GM18505 (cell line): ENCODE measurements at regions not wholly inside any gene's neighbourhood (a gene's known extent, or its start where the extent isn't known, plus 50 kb on each side); places are given as distances from the start of the nearest gene placed in this dataset.
"Not testable (repeated sequence)": the region's sequence is repeated elsewhere in the genome, so short reads cannot be mapped to it uniquely, and the experiment has no call there.

Experiments used
- ATAC-seq: cut with Tn5 transposase; IDR thresholded peaks from one replicate; pipeline ENCODE4 v1.9.1; 2021; ENCODE audit not compliant: unreplicated experiment
- POLR2A ChIP-seq: IDR thresholded peaks from 4 replicates; pipeline ENCODE4 v1.6.1; 2011; ENCODE audit warnings: borderline replicate concordance; ENCODE audit not compliant: insufficient read depth, insufficient read length; ENCODE audit errors: extremely low read depth

DNA sequence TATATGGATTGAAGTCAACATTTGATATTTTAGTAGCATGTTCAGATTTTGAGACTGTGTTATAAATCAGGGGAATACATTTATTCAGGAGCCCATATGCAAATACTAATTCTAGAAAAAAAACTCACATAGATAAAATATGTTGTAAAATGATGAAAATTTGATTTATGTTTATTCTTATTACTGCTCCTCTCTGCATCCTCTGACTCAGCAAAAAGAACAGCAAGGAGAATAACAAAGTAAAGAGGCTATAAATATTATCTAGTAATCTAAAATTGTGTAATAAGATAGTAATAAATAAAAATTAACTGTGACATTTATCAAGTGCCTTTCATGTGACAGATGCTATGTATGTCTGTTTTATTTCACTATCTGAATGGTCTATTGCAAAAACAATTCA is 507.2 kb upstream of the ANO3 start:
- no peak for ATAC-seq
- no peak for TF ChIP-seq POLR2A

DNA sequence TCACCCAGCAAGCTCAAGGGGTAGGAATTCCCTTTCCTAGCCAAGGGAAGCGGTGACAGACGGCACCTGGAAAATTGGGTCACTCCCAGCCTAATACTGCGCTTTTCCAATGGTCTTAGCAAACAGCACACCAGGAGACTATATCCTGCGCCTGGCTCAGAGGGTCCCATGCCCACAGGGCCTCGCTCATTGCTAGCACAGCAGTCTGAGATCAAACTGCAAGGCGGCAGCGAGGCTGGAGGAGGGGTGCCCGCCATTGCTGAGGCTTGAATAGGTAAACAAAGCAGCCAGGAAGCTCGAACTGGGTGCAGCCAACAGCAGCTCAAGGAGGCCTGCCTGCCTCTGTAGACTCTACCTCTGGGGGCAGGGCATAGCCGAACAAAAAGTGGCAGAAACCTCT is 500.4 kb upstream of the ANO3 start:
- not testable (repeated sequence) for ATAC-seq

DNA sequence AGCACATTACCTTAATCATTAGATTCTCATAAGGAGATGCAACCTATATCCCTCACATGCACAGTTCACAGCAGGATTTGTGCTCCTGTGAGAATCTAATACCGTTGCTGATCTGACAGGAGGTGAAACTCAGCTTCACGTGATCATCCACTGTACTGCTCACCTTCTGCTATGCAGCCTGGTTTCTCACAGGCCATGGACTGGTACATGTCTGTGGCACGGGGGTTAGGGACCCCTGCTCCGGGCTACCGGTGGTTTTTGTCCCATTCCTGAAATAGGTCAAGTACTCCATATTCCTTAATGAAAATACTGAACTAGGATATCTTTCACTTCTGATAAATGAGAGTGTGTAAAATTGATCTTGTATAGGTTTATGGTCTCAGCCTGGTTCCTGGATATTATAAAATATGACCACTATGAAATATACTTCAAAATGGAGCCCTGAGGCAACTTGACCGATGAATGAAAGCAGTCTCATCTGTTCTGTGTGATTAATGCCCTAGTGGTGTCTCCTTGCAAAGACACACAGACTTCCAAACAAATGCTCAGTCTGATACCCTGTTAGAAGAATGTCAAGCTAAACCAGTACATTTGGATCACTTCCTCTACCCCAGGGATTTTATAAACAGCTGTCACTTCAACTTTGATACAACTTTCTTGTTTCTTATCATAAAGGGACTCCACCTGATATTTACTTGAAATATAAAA is 492.9 kb upstream of the ANO3 start:
- ATAC-seq = no peak
- no peak for TF ChIP-seq POLR2A

GRCh38 chr11:25844811-25845210 is 487.1 kb upstream of the ANO3 start:
- no peak for ATAC-seq
- no peak for TF ChIP-seq POLR2A

DNA sequence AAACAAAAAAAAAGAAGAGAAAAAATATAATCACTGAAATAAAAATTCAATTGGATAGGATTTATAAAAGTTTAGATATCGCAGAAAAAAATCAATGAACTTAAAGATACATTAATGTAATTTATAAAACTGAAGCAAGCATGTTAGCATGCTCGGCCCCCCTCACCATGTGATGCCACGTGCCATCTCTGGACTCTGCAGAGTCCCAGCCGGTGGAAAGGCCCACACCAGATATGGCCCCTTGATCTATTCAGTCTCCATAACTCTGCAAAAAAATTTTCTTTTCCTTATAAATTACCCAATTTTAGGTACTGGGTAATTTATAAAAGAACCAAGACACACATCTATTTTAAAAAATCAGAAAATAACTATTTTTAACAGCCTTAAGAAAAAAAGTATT is 476.0 kb upstream of the ANO3 start:
- ATAC-seq = no peak
- TF ChIP-seq POLR2A = no peak

- no peak for TF ChIP-seq POLR2A
- ATAC-seq = no peak
Observed at GRCh38 chr11:25859776-25860175, 472.2 kb upstream of the ANO3 start.

DNA sequence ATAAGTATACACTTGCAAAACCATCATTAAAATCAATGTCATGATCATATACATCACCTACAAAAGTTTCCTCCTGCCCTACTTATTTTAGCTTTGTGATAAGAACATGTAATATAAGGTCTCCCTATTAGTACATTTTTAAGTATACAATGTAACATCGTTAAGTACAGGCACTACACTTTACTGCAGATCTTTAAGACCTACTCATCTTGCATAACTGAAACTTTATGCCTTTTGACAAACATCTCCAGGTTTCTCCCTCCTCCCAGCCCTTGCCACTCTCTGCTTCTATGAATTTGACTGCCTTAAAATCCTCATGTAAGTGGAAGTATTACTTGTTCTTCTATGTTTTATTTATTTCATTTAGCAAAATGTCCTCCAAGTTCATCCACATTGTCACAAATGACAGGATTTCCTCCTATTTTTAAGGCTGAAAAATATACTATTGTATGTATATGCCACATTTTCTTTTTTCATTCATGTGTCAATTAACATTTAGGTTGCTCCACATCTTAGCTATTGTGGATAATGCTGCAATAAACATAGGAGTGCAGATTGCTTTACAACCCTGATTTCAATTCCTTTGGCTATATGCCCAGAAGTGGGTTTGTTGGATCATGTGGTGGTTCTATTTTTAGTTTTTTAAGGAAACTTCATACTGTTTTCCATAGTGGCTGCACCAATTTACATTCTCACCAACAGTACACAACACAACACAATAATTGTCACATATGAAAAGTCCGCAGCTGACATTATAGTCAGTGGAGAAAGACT is 471.1 kb upstream of the ANO3 start:
- no peak for ATAC-seq
- no peak for TF ChIP-seq POLR2A

- TF ChIP-seq POLR2A = no peak
Observed at GRCh38 chr11:25862159-25862558, 469.8 kb upstream of the ANO3 start.

DNA sequence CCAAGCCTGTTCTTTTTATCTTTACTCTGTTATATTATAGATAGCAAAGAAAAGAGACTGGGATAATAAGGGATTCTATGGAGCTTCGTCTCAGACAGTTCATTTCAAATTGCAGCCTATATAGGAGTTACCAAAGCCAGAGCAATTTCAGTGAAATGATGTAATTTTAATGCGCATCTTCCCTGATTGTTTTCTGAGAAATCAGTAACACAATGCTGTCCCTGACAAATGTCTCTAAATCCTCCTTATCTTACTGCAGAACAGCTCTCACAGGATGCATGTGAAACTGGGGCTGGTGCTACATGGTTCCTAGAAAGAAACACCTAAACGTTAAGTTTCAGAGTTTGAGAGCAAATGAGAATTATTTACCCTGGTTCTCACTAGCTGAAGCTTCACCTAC is 467.9 kb upstream of the ANO3 start:
- ATAC-seq = no peak
- no peak for TF ChIP-seq POLR2A

More at GRCh38 chr11:25862159-25862558, 469.8 kb upstream of the ANO3 start:
- no peak for ATAC-seq

DNA sequence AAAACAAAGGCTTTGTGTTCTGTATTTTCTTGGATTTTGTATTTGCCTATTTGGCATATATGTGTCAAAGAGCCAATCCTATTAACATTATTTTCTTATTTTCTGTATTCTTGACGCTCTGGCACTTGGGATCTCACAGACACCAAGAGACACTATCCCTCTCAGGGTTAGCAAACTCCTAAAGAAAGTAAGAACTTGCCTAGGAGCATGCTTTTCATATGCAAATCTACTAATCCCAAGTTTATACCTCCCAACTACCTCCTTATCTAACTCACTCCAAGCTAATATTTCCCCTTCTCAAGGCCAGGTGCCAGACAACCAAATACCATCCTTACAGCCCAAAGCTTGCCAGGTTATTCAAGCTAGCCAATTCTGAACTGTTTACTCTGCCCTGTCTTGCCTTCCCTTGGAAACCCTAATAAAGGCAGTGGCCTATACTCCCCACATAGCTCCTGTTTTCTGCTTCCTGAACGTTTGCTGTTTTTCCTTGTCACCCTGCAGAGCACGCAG is 455.4 kb upstream of the ANO3 start:
- no peak for TF ChIP-seq POLR2A
- ATAC-seq = no peak

DNA sequence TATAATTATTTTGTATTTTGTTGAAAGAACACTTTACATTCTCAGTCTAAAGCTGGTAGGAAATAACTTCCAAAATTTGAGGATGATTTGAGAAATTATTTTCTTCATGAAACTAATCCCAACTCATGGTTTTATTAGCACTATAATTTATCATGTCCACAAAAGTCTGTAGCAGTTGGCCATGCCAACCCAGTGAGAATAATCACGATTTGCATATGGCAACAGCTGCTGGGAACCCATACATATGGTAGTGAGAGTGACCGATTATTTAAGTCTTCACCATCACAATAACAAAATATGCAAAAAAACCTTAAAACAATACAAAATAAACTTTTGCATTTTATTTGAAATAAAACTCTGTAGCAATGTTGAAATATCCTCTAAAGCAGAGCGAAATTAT is 445.9 kb upstream of the ANO3 start:
- ATAC-seq = no peak
- no peak for TF ChIP-seq POLR2A

DNA sequence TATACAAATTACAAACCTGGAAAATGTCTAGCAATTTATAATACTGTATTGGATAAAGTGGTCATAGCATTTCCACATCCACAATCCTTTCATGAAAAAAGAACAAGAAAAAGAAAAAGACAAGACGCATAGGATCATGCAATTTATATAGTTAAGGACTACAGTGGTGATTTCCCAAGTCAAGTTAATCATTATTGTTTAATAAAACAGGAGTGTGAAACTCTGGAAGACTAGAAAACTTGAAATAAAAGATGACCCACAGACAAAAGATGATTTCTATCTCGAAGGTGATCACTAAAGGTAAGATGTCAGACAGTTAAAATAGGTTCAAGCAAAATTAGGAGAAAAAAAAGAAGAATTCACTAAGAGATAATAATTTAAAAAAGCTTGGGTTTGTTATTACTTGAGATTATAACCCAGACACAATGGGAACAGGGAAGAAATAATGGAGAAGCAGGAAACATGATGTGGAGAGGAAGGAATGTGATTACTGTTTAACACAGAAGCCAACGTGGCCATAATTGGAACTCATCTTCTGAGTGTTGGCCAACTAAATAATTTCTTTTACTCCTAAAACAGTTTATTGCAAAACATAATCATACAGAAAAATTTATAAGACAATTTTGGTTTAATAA is 441.2 kb upstream of the ANO3 start:
- no peak for ATAC-seq

DNA sequence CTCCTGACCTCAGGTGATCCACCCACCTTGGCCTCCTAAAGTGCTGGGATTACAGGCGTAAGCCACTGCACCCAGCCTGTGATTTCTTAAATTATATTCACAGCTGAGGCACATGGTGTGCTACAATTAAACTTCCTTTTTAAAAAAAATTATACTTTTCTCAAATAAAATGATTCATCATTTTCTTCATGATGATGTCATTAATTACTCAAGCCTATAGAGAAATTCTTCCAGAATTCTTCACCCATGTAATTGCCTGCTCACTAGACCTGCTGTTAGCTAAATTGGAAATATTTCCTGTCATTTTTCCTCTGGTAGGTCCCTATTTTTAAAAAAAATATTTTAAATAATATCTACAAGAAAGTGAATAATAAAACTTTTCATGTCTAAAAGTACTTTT is 440.0 kb upstream of the ANO3 start:
- TF ChIP-seq POLR2A = no peak
- ATAC-seq = no peak

More for the DNA sequence above, 441.2 kb upstream of the ANO3 start:
- TF ChIP-seq POLR2A = no peak
